ENCODE measurements at regions not wholly inside any gene's neighbourhood (a gene's known extent, or its start where the extent isn't known, plus 50 kb on each side); places are given as distances from the start of the nearest gene placed in this dataset.

DNA sequence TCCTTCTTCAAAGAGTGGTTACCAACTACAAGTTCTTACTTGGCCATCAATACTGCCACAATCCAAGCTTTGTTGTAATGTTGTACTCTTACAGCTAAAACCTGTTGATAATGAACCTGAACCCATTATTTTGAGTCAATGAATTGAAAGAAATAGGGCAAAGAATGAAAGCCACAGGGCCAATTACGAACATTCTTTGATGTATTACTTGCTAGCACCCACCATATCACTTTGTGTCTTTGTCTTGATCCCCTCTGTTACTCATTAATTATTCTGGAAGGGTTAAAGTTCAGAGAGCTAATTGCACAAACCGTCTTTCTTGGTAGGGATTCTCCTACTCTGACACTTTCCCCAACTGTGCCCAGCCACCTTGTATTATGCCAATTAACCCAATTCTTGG is 53.2 kb upstream of the TFEC start:
- no peaks in the 10 kb centered on the region for H3K27me3 Mint-ChIP-seq
- no peak overlapping the region for H3K4me3 Mint-ChIP-seq
- ChIA-PET CTCF (no interaction called here), POLR2A (no interaction called here)
- no peaks in the 10 kb centered on the region for H3K4me1 Mint-ChIP-seq
- H3K36me3 Mint-ChIP-seq (ENCODE audit: low read depth): no peaks in the 10 kb centered on the region
- no peak for DNase-seq
- H3K27ac Mint-ChIP-seq: no peak overlapping the region
- no peaks in the 10 kb centered on the region for H3K9me3 Mint-ChIP-seq

DNA sequence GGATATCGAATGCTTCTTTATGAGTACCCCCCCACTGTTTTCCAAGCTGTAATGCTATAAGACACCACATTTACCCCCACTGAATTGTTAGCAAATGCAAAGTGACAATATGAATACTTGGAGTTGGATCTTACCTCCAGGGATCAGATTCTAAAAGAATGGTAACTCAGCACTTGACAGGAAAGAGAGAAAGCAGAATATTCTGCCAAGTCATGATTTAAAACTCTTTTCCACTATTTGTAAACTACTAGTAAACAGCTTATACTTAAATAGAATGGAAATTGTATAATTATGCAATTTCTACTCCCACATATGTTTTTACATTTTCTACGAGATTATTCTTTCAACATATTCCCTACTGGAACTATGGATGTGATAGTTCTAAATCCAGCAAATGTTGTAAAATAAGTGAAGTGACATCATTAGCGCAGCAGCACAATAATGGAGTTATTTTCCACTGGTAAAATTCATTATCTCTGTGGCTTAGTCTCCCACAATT is 56.0 kb upstream of the TFEC start:
- no peak overlapping the region for H3K27ac Mint-ChIP-seq
- no peaks in the 10 kb centered on the region for H3K36me3 Mint-ChIP-seq (ENCODE audit: low read depth)
- CTCF ChIA-PET: no interaction called here
- no peak for DNase-seq
- POLR2A ChIA-PET: no interaction called here
- H3K27me3 Mint-ChIP-seq: no peaks in the 10 kb centered on the region
- no peaks in the 10 kb centered on the region for H3K9me3 Mint-ChIP-seq
- no peaks in the 10 kb centered on the region for H3K4me1 Mint-ChIP-seq
- H3K4me3 Mint-ChIP-seq: no peak overlapping the region

GRCh38 chr7:116087291-116087690 is 56.7 kb upstream of the TFEC start:
- ChIA-PET POLR2A (no interaction called here), CTCF (no interaction called here)
- H3K4me1 Mint-ChIP-seq: no peaks in the 10 kb centered on the region

DNA sequence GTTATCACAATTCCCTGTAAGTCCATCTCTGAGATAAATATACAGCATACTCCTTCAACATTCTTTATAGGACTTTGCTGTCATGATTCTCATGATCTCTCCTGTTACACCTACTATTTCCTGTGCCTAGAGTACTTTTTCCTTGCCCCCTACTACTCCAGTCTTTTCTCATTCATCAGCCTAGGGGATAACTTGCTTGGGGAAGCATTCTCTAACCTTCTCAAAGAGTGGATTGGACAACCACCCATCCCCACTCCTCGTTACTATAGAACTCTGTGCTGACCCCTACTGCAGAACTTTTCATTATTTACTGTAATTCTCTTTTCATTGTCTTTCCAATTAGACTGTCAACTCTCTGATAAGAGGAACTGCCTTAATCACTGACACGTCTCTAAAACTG is 57.4 kb upstream of the TFEC start:
- ChIA-PET POLR2A (no interaction called here), CTCF (no interaction called here)
- DNase-seq: no peak
- Mint-ChIP-seq H3K4me3 (no peak overlapping the region), H3K36me3 (ENCODE audit: low read depth) (no peaks in the 10 kb centered on the region), H3K4me1 (no peaks in the 10 kb centered on the region), H3K9me3 (no peaks in the 10 kb centered on the region), H3K27ac (no peak overlapping the region), H3K27me3 (no peaks in the 10 kb centered on the region)

More at GRCh38 chr7:116087291-116087690, 56.7 kb upstream of the TFEC start:
- Mint-ChIP-seq H3K4me3 (no peak overlapping the region), H3K9me3 (no peaks in the 10 kb centered on the region), H3K36me3 (ENCODE audit: low read depth) (no peaks in the 10 kb centered on the region), H3K27me3 (no peaks in the 10 kb centered on the region), H3K27ac (no peak overlapping the region)
- no peak for DNase-seq

GRCh38 chr7:116089293-116089692 is 58.7 kb upstream of the TFEC start:
- DNase-seq: no peak
- Mint-ChIP-seq H3K4me1 (no peaks in the 10 kb centered on the region), H3K9me3 (no peaks in the 10 kb centered on the region), H3K4me3 (no peak overlapping the region), H3K27me3 (no peaks in the 10 kb centered on the region), H3K36me3 (ENCODE audit: low read depth) (no peaks in the 10 kb centered on the region), H3K27ac (no peak overlapping the region)
- ChIA-PET CTCF (no interaction called here), POLR2A (no interaction called here)

- H3K4me3 Mint-ChIP-seq: no peak overlapping the region
- CTCF ChIA-PET: interaction anchor here (0.6 kb wide), 1 partner anchor 760 kb away, joined by 3 read pairs; no protein-coding TSS in a partner anchor
- no peak for DNase-seq
Observed at GRCh38 chr7:116093516-116094301, 63.1 kb upstream of the TFEC start.

GRCh38 chr7:116095396-116095795 is 64.8 kb upstream of the TFEC start:
- Mint-ChIP-seq H3K9me3 (no peaks in the 10 kb centered on the region), H3K27me3 (no peaks in the 10 kb centered on the region), H3K4me3 (no peak overlapping the region), H3K4me1 (no peaks in the 10 kb centered on the region), H3K27ac (no peak overlapping the region), H3K36me3 (ENCODE audit: low read depth) (no peaks in the 10 kb centered on the region)
- POLR2A ChIA-PET: no interaction called here
- CTCF ChIA-PET: no interaction called here
- DNase-seq: no peak

More at GRCh38 chr7:116093516-116094301, 63.1 kb upstream of the TFEC start:
- no peaks in the 10 kb centered on the region for H3K36me3 Mint-ChIP-seq (ENCODE audit: low read depth)
- H3K9me3 Mint-ChIP-seq: no peaks in the 10 kb centered on the region
- no peaks in the 10 kb centered on the region for H3K27me3 Mint-ChIP-seq
- H3K4me1 Mint-ChIP-seq: no peaks in the 10 kb centered on the region
- POLR2A ChIA-PET: no interaction called here
- no peak overlapping the region for H3K27ac Mint-ChIP-seq

- DNase-seq: no peak
- ChIA-PET POLR2A (no interaction called here), CTCF (no interaction called here)
- Mint-ChIP-seq H3K27ac (no peak overlapping the region), H3K9me3 (no peaks in the 10 kb centered on the region), H3K4me1 (no peaks in the 10 kb centered on the region), H3K4me3 (no peak overlapping the region), H3K27me3 (peaks cover 6% of the 10 kb centered on the region), H3K36me3 (ENCODE audit: low read depth) (no peaks in the 10 kb centered on the region)
Observed at GRCh38 chr7:116097365-116098009, 66.9 kb upstream of the TFEC start.

GRCh38 chr7:116098175-116098574 is 67.6 kb upstream of the TFEC start:
- Mint-ChIP-seq H3K36me3 (ENCODE audit: low read depth) (no peaks in the 10 kb centered on the region), H3K4me3 (no peak overlapping the region), H3K27ac (no peak overlapping the region), H3K9me3 (no peaks in the 10 kb centered on the region), H3K27me3 (peaks cover 6% of the 10 kb centered on the region), H3K4me1 (no peaks in the 10 kb centered on the region)
- CTCF ChIA-PET: no interaction called here
- POLR2A ChIA-PET: no interaction called here
- DNase-seq: no peak

DNA sequence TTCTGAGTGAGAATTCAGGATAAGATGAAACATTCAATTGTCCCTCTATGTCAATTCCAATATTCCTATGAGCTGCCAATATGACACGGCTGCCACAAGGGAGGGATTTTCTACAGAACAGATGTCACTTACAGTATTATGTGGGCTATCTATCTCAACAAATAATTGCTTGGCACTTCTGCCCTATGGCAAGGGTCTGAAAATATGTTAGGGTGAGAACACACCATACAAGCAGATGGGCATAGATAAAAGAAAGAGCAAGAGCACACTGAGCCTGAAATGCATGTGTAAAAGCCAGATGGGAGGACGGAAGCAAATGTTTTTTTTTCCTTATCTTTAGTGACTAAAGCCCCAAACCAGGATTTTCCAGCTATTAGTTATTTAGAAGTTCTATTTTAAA is 70.1 kb upstream of the TFEC start:
- DNase-seq: no peak
- ChIA-PET POLR2A (no interaction called here), CTCF (no interaction called here)
- Mint-ChIP-seq H3K27ac (no peak overlapping the region), H3K4me1 (no peaks in the 10 kb centered on the region), H3K9me3 (no peaks in the 10 kb centered on the region), H3K4me3 (no peak overlapping the region), H3K36me3 (ENCODE audit: low read depth) (no peaks in the 10 kb centered on the region), H3K27me3 (peaks cover 8% of the 10 kb centered on the region)

- no peaks in the 10 kb centered on the region for H3K9me3 Mint-ChIP-seq
- CTCF ChIA-PET: no interaction called here
Observed at GRCh38 chr7:116101704-116102103, 71.1 kb upstream of the TFEC start.

DNA sequence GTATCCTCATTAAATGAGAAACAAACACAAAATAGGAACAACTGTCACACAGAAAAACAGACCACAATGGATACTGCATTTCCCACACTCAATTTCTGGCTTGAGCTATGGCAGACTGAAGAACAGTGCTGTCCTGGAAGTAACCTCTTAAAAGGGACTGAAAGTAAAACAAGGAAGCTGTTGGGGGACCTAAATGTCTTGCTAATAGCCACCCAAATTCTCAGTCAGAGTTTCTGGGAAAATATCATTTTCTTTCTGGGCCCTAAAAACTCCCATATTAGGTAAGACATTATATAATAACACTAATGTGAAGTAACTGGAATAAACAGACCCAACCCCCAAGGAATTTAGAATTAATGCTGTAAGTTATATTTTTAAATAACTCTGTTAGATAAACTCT is 80.9 kb upstream of the TFEC start:
- H3K4me1 Mint-ChIP-seq: no peaks in the 10 kb centered on the region
- ChIA-PET CTCF (no interaction called here), POLR2A (no interaction called here)
- peaks cover 10% of the 10 kb centered on the region for H3K27me3 Mint-ChIP-seq
- DNase-seq: no peak
- no peaks in the 10 kb centered on the region for H3K36me3 Mint-ChIP-seq (ENCODE audit: low read depth)
- H3K9me3 Mint-ChIP-seq: no peaks in the 10 kb centered on the region
- H3K4me3 Mint-ChIP-seq: no peak overlapping the region
- H3K27ac Mint-ChIP-seq: no peak overlapping the region

More at GRCh38 chr7:116101704-116102103, 71.1 kb upstream of the TFEC start:
- Mint-ChIP-seq H3K36me3 (ENCODE audit: low read depth) (no peaks in the 10 kb centered on the region), H3K4me3 (no peak overlapping the region), H3K27me3 (peaks cover 8% of the 10 kb centered on the region), H3K4me1 (no peaks in the 10 kb centered on the region), H3K27ac (no peak overlapping the region)
- POLR2A ChIA-PET: no interaction called here
- no peak for DNase-seq

DNA sequence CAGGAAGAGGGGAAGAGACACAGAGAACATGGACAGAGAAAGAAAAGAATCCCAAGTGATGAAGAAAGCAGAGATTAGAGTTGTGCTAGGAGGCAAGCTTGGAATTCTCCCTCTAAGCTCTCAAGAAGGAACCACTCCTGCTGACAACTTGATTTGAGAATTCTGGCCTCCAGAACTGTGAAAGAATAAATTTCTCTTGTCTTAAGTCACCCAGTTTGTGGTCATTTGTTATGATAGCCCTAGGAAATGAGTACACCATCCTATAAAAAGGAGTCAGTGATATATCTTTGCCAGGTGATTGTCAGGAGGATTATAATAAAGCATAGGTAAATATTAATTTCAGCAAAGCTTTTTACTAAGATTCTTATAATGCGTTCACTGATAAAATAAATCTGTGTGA is 82.7 kb upstream of the TFEC start:
- DNase-seq: no peak
- ChIA-PET POLR2A (no interaction called here), CTCF (interaction anchor here (1.6 kb wide), 1 partner anchor 25 kb away, joined by 4 read pairs; no protein-coding TSS in a partner anchor)
- Mint-ChIP-seq H3K9me3 (no peaks in the 10 kb centered on the region), H3K27me3 (peaks cover 10% of the 10 kb centered on the region), H3K27ac (no peak overlapping the region), H3K4me3 (no peak overlapping the region), H3K4me1 (no peaks in the 10 kb centered on the region), H3K36me3 (ENCODE audit: low read depth) (no peaks in the 10 kb centered on the region)

DNA sequence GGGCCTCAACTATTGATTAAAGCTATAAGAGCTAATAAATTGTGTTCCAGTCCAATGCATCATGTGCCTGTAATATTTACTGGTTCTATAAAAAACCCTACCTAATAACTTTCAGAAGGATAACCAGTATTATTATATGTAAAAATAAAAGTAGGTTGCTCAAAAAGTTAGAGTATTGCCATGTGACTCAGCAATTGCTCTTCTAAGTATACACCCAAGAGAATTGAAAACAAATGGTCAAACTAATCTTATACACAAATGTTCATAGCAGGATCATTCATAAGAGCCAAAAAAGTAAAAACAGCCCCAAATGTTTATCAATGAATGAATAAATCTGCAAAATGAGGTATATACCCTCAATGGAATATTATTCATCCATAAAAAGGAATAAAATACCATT is 89.5 kb upstream of the TES start:
- CTCF ChIA-PET: no interaction called here
- no peaks in the 10 kb centered on the region for H3K9me3 Mint-ChIP-seq
- no peak for DNase-seq

More for the DNA sequence above, 89.5 kb upstream of the TES start:
- Mint-ChIP-seq H3K4me1 (no peaks in the 10 kb centered on the region), H3K4me3 (no peak overlapping the region), H3K36me3 (ENCODE audit: low read depth) (no peaks in the 10 kb centered on the region), H3K27me3 (peaks cover 16% of the 10 kb centered on the region), H3K27ac (no peak overlapping the region)
- POLR2A ChIA-PET: no interaction called here

All from activated CD4-positive, alpha-beta T cell treated with anti-CD3 and anti-CD28 coated beads, Interleukin-2, amount 10 ng/mL, durations not matched to agents 7 days and 5 days (primary cell).